CD8-positive, alpha-beta memory T cell (primary cell): ENCODE measurements at regions not wholly inside any gene's neighbourhood (a gene's known extent, or its start where the extent isn't known, plus 50 kb on each side); places are given as distances from the start of the nearest gene placed in this dataset.

Experiments
- CTCF ChIA-PET: fragments of 350-600 bp; sonication (Branson Sonifier 250); formaldehyde crosslinking; loops from one replicate; lab custom pipeline; 2021; ENCODE audit warnings: antibody characterized with exemption; lab: Charles Lee
- POLR2A ChIA-PET: fragments of 350-600 bp; sonication (Branson Sonifier 250); formaldehyde crosslinking; loops from one replicate; lab custom pipeline; 2021; ENCODE audit warnings: antibody characterized with exemption; lab: Charles Lee
- DNase-seq, 5 donors: peaks; one replicate each; pipeline versions ENCODE4 v3.0.0 to v3.0.0-alpha.2; 2020 to 2022; ENCODE audit warnings: mixed read lengths in 1 of 5
- H3K27ac ChIP-seq: one replicate; pipeline ENCODE4 v1.7.0; 2013; ENCODE audit warnings: low read depth, mild to moderate bottlenecking, low read length, moderate library complexity
- H3K27me3 ChIP-seq: 2 replicates; pipeline ENCODE4 v1.7.0; 2013; ENCODE audit warnings: low read length, mild to moderate bottlenecking; ENCODE audit not compliant: insufficient read depth, poor library complexity, severe bottlenecking
- H3K36me3 ChIP-seq: 2 replicates; pipeline ENCODE4 v1.7.0; 2013; ENCODE audit warnings: mild to moderate bottlenecking, low read length, moderate library complexity; ENCODE audit not compliant: insufficient read depth
- H3K4me1 ChIP-seq: 2 replicates; pipeline ENCODE4 v1.7.0; 2013; ENCODE audit warnings: mild to moderate bottlenecking, low read length, moderate library complexity; ENCODE audit not compliant: insufficient read depth
- H3K4me3 ChIP-seq: 2 replicates; pipeline ENCODE4 v1.7.0; 2013; ENCODE audit warnings: mild to moderate bottlenecking, low read length
- H3K9me3 ChIP-seq: 2 replicates; pipeline ENCODE4 v1.7.0; 2013; ENCODE audit warnings: mild to moderate bottlenecking, low read length
- H3K27ac Mint-ChIP-seq, 8 donors: one replicate each; pipeline ENCODE4 v1.8.0; 2020 to 2021; ENCODE audit warnings: mixed read lengths in 8 of 8, mild to moderate bottlenecking in 6 of 8, inconsistent platforms in 3 of 8, moderate library complexity in 3 of 8
- H3K27me3 Mint-ChIP-seq, 2 donors: one replicate each; pipeline ENCODE4 v1.8.0; 2020 to 2021; ENCODE audit warnings: mixed read lengths in 2 of 2, mild to moderate bottlenecking in 1 of 2, moderate library complexity in 1 of 2
- H3K36me3 Mint-ChIP-seq, 3 donors: one replicate each; pipeline ENCODE4 v1.8.0; 2020 to 2021; ENCODE audit warnings: mixed read lengths in 3 of 3, inconsistent platforms in 1 of 3, mild to moderate bottlenecking in 1 of 3
- H3K4me1 Mint-ChIP-seq, 3 donors: one replicate each; pipeline ENCODE4 v1.8.0; 2020 to 2021; ENCODE audit warnings: mixed read lengths in 3 of 3, inconsistent platforms in 1 of 3, mild to moderate bottlenecking in 1 of 3
- H3K4me3 Mint-ChIP-seq, 7 donors: one replicate each; pipeline ENCODE4 v1.8.0; 2020 to 2021; ENCODE audit warnings: mixed read lengths in 7 of 7, mild to moderate bottlenecking in 6 of 7, moderate library complexity in 4 of 7, inconsistent platforms in 2 of 7
- H3K9me3 Mint-ChIP-seq, 5 donors: one replicate each; pipeline ENCODE4 v1.8.0; 2020 to 2022; ENCODE audit warnings: mixed read lengths in 5 of 5, mild to moderate bottlenecking in 3 of 5, moderate library complexity in 2 of 5, inconsistent platforms in 1 of 5

DNA sequence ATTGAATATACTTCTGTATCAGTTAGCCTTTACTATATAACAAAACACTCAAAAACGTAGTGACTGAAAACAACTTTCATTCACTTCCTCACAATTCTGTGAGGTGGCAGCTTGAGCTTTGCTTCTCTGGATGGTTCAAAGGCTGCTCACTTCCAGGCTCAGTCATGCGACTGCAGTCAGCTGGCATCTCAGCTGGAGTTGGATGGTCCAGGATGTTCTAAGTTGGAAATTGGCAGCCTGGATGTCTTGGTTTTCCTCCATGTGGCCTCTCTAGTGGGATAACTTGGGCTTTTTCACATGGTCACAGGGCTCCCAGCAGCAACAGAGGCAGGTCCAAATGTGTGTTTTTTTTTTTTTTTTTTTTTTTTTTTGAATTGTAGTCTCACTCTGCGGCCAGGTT lies 204.4 kb downstream of the LACC1 start:
- no peak overlapping the region for H3K27ac Mint-ChIP-seq
- peaks cover 15 to 17% of the 10 kb centered on the region in 2 donors for H3K27me3 Mint-ChIP-seq
- ChIA-PET POLR2A (no interaction called here), CTCF (no interaction called here)
- Histone ChIP-seq H3K36me3 (no peaks in the 10 kb centered on the region), H3K4me3 (no peak overlapping the region), H3K4me1 (no peaks in the 10 kb centered on the region), H3K27me3 (no peaks in the 10 kb centered on the region), H3K27ac (no peak overlapping the region), H3K9me3 (no peaks in the 10 kb centered on the region)
- no peak overlapping the region for H3K4me3 Mint-ChIP-seq
- H3K36me3 Mint-ChIP-seq: peaks cover 0 to 2% (median 0%) of the 10 kb centered on the region in 3 donors
- H3K9me3 Mint-ChIP-seq: peaks cover 0 to 7% (median 0%) of the 10 kb centered on the region in 5 donors
- peaks cover 4 to 10% (median 7%) of the 10 kb centered on the region in 3 donors for H3K4me1 Mint-ChIP-seq
- DNase-seq: no peak

DNA sequence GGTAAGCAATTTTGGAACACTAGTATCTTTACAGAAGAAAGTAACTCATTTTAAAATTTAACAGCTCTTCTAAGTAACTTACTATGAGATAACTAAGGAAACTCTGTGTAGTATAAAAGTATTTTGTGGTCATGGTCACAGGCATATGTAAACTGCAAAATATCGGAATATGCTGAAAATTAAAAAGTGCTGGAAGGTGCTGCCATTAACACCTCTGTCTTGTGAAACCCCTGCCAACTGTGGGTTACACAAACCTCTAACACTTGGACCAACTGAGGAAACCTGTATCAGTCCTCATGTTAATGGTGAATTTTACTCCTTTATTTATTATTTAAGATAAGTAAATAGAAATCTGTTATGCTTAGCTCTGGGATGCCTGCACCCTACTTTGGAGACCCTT lies 206.7 kb downstream of the LACC1 start:
- no peak overlapping the region for H3K4me3 ChIP-seq
- Mint-ChIP-seq H3K9me3 (peaks cover 0 to 7% (median 1%) of the 10 kb centered on the region in 5 donors), H3K27ac (no peak overlapping the region), H3K4me1 (peaks cover 11 to 25% (median 14%) of the 10 kb centered on the region in 3 donors), H3K27me3 (peaks cover 17 to 21% of the 10 kb centered on the region in 2 donors), H3K36me3 (peaks cover 0 to 2% (median 0%) of the 10 kb centered on the region in 3 donors), H3K4me3 (no peak overlapping the region)
- no peaks in the 10 kb centered on the region for H3K36me3 ChIP-seq
- ChIA-PET CTCF (no interaction called here), POLR2A (no interaction called here)
- no peaks in the 10 kb centered on the region for H3K9me3 ChIP-seq
- no peaks in the 10 kb centered on the region for H3K4me1 ChIP-seq
- no peak for DNase-seq
- H3K27me3 ChIP-seq: no peaks in the 10 kb centered on the region
- H3K27ac ChIP-seq: no peak overlapping the region

DNA sequence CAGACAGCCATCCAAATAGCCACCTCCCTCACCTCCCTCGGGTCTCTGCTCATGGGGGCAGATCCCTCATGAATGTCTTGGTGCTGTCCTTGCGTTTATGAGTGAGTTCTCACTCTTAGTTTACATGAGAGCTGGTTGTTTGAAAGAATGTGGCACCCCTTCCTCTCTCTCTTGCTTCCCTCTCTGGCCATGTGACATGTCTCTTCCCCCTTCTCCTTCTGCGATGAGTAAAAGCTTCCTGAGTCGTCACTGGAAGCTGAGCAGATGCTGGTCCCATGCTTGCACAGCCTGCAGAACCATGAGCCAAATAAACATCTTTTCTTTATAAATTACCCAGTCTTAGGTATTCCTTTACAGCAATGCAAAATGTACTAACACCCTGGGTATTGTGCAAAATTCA lies 208.7 kb downstream of the LACC1 start:
- H3K4me1 ChIP-seq: no peaks in the 10 kb centered on the region
- DNase-seq: no peak

GRCh38 chr13:44088991-44089413 lies 209.3 kb downstream of the LACC1 start:
- Histone ChIP-seq H3K27me3 (no peaks in the 10 kb centered on the region), H3K27ac (no peak overlapping the region), H3K9me3 (no peaks in the 10 kb centered on the region), H3K4me1 (no peaks in the 10 kb centered on the region), H3K36me3 (no peaks in the 10 kb centered on the region), H3K4me3 (no peak overlapping the region)
- peaks cover 8 to 23% of the 10 kb centered on the region in 2 donors for H3K27me3 Mint-ChIP-seq
- H3K36me3 Mint-ChIP-seq: peaks cover 0 to 2% (median 0%) of the 10 kb centered on the region in 3 donors
- peaks cover 0 to 1% (median 0%) of the 10 kb centered on the region in 5 donors for H3K9me3 Mint-ChIP-seq
- DNase-seq: peak in 1 of 5 donors; percentile 18
- ChIA-PET POLR2A (no interaction called here), CTCF (no interaction called here)
- peak overlapping the region in 2 of 7 donors; percentile 17 to 19 for H3K4me3 Mint-ChIP-seq
- peak overlapping the region in 3 of 8 donors; percentile 32 to 49 (median 38) for H3K27ac Mint-ChIP-seq
- peaks cover 11 to 29% (median 14%) of the 10 kb centered on the region in 3 donors for H3K4me1 Mint-ChIP-seq

More for the DNA sequence above, 208.7 kb downstream of the LACC1 start:
- POLR2A ChIA-PET: no interaction called here
- Histone ChIP-seq H3K4me3 (no peak overlapping the region), H3K27ac (no peak overlapping the region), H3K9me3 (no peaks in the 10 kb centered on the region), H3K36me3 (no peaks in the 10 kb centered on the region), H3K27me3 (no peaks in the 10 kb centered on the region)
- no peak overlapping the region for H3K4me3 Mint-ChIP-seq
- peaks cover 8 to 21% of the 10 kb centered on the region in 2 donors for H3K27me3 Mint-ChIP-seq
- H3K9me3 Mint-ChIP-seq: peaks cover 0 to 1% (median 0%) of the 10 kb centered on the region in 5 donors
- no peak overlapping the region for H3K27ac Mint-ChIP-seq
- H3K36me3 Mint-ChIP-seq: peaks cover 0 to 2% (median 0%) of the 10 kb centered on the region in 3 donors
- peaks cover 11 to 29% (median 14%) of the 10 kb centered on the region in 3 donors for H3K4me1 Mint-ChIP-seq
- CTCF ChIA-PET: no interaction called here

GRCh38 chr13:44089452-44089851 lies 209.7 kb downstream of the LACC1 start:
- H3K27ac ChIP-seq: no peak overlapping the region
- ChIA-PET POLR2A (no interaction called here), CTCF (no interaction called here)

DNA sequence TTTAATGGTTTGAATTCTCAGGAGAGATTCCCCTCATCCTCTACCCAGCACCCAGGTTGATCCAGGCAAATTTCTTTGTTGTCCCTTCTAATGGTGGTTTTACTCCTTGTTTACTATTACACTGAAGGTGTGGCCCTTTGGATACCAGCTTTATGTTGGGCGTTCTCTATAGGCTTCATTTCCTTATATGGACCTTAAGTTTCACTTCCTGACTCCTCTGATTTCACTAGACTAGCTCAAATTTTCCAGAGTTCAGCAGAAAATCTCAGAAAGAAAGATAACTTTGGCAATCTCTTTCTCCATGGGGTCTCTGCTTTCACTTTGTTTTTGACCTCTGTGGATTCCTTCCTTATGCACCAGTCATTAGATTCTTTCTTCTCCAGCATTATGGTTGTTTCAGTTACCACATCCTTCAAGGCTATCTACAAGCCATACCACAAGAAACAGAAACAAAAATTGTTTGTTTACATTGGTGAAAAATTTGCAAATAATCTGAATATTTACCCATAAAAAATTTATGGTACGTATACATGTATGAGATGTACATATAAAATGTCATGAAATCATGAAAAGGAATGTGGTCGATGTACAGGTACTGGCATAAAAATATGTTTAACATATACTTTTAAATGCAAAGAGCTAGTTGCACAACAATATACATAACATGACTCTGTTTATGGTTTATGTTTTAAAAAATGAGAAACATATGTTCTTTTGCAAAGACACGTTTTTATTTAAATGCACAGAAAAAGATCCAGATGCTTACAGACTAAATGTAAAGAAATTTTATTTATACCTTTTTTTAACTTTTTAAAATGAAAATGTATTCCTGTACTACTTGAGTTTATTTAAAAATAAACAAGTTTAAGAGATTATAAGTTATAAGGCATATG lies 212.6 kb downstream of the LACC1 start:
- no peaks in the 10 kb centered on the region for H3K36me3 ChIP-seq
- Mint-ChIP-seq H3K36me3 (peaks cover 0 to 2% (median 0%) of the 10 kb centered on the region in 3 donors), H3K9me3 (peaks cover 0 to 1% (median 0%) of the 10 kb centered on the region in 5 donors), H3K27me3 (peaks cover 12 to 30% of the 10 kb centered on the region in 2 donors), H3K27ac (no peak overlapping the region), H3K4me1 (peaks cover 11 to 29% (median 14%) of the 10 kb centered on the region in 3 donors), H3K4me3 (no peak overlapping the region)
- DNase-seq: no peak
- H3K27ac ChIP-seq: no peak overlapping the region
- ChIA-PET POLR2A (no interaction called here), CTCF (no interaction called here)
- H3K4me1 ChIP-seq: no peaks in the 10 kb centered on the region
- H3K27me3 ChIP-seq: no peaks in the 10 kb centered on the region
- no peaks in the 10 kb centered on the region for H3K9me3 ChIP-seq
- H3K4me3 ChIP-seq: no peak overlapping the region

More at GRCh38 chr13:44089452-44089851, 209.7 kb downstream of the LACC1 start:
- no peak for DNase-seq
- H3K36me3 ChIP-seq: no peaks in the 10 kb centered on the region
- peak overlapping the region in 4 of 8 donors; percentile 18 to 82 (median 52) for H3K27ac Mint-ChIP-seq
- no peaks in the 10 kb centered on the region for H3K4me1 ChIP-seq
- H3K4me3 Mint-ChIP-seq: peak overlapping the region in 1 of 7 donors; percentile 23
- H3K4me3 ChIP-seq: no peak overlapping the region
- H3K27me3 ChIP-seq: no peaks in the 10 kb centered on the region
- no peaks in the 10 kb centered on the region for H3K9me3 ChIP-seq
- peaks cover 11 to 28% of the 10 kb centered on the region in 2 donors for H3K27me3 Mint-ChIP-seq
- H3K36me3 Mint-ChIP-seq: peaks cover 0 to 2% (median 0%) of the 10 kb centered on the region in 3 donors
- H3K9me3 Mint-ChIP-seq: peaks cover 0 to 1% (median 0%) of the 10 kb centered on the region in 5 donors
- H3K4me1 Mint-ChIP-seq: peaks cover 11 to 29% (median 14%) of the 10 kb centered on the region in 3 donors

GRCh38 chr13:44093607-44094564 lies 214.2 kb downstream of the LACC1 start:
- no peak for DNase-seq
- Mint-ChIP-seq H3K36me3 (peaks cover 0 to 1% (median 0%) of the 10 kb centered on the region in 3 donors), H3K4me1 (peaks cover 9 to 22% (median 10%) of the 10 kb centered on the region in 3 donors), H3K27me3 (peaks cover 8 to 23% of the 10 kb centered on the region in 2 donors), H3K4me3 (no peak overlapping the region), H3K27ac (no peak overlapping the region), H3K9me3 (peaks cover 0 to 1% (median 0%) of the 10 kb centered on the region in 5 donors)
- ChIA-PET POLR2A (no interaction called here), CTCF (no interaction called here)
- H3K36me3 ChIP-seq: no peaks in the 10 kb centered on the region
- H3K4me3 ChIP-seq: no peak overlapping the region
- H3K9me3 ChIP-seq: no peaks in the 10 kb centered on the region
- no peaks in the 10 kb centered on the region for H3K4me1 ChIP-seq
- H3K27me3 ChIP-seq: no peaks in the 10 kb centered on the region
- H3K27ac ChIP-seq: no peak overlapping the region
